Lower lobe of right lung (tissue), 2 donors: ENCODE measurements at regions not wholly inside any gene's neighbourhood (a gene's known extent, or its start where the extent isn't known, plus 50 kb on each side); places are given as distances from the start of the nearest gene placed in this dataset.

Experiments
- ATAC-seq, 2 donors: fragments of 200-7000 bp; cut with Tn5 transposase; one replicate each; pipeline ENCODE4 v1.9.1; 2020 to 2022; ENCODE audit warnings: mild to moderate bottlenecking in 2 of 2, moderate library complexity in 2 of 2
- DNase-seq: peaks from one replicate; pipeline ENCODE4 v3.0.0-alpha.2; 2020
- H3K27ac ChIP-seq: fragments of 200-600 bp; one replicate; pipeline ENCODE4 v1.8.0; 2022
- H3K27me3 ChIP-seq: fragments of 200-600 bp; one replicate; pipeline ENCODE4 v1.8.0; 2022; ENCODE audit warnings: low read depth
- H3K36me3 ChIP-seq: fragments of 200-600 bp; one replicate; pipeline ENCODE4 v1.8.0; 2022; ENCODE audit warnings: mild to moderate bottlenecking
- H3K4me1 ChIP-seq: fragments of 200-600 bp; one replicate; pipeline ENCODE4 v1.8.0; 2022
- H3K4me3 ChIP-seq: fragments of 200-600 bp; one replicate; pipeline ENCODE4 v1.8.0; 2022; ENCODE audit warnings: mild to moderate bottlenecking
- H3K9me3 ChIP-seq: fragments of 200-600 bp; one replicate; pipeline ENCODE4 v1.8.0; 2022
- CTCF ChIP-seq: fragments of 200-600 bp; IDR thresholded peaks from one replicate; pipeline ENCODE4 v1.8.0; 2022; ENCODE audit warnings: antibody characterized with exemption, mild to moderate bottlenecking
- intact Hi-C: fragments of 100-400 bp; cut with DNase I; formaldehyde crosslinking; loops from one replicate; pipeline ENCODE4 v1.11.0; 2022
- donor health status: DM: no; HTN: yes; CAD: no; lungs with severe emphysema.

GRCh38 chr15:39327005-39327730 lies 253.7 kb upstream of the THBS1 start:
- TF ChIP-seq CTCF = no peak
- Histone ChIP-seq H3K27ac (peak overlapping the region; percentile 54), H3K4me1 (no peaks in the 10 kb centered on the region), H3K9me3 (no peaks in the 10 kb centered on the region), H3K27me3 (no peaks in the 10 kb centered on the region), H3K4me3 (no peak overlapping the region), H3K36me3 (no peaks in the 10 kb centered on the region)
- DNase-seq (peak; percentile 48), ATAC-seq (peak; percentile 85 to 90)
- intact Hi-C loops = no loop called here

GRCh38 chr15:39330061-39330460 lies 250.8 kb upstream of the THBS1 start:
- DNase-seq = no peak
- H3K4me3 ChIP-seq = no peak overlapping the region
- no peaks in the 10 kb centered on the region for H3K36me3 ChIP-seq
- no peak overlapping the region for H3K27ac ChIP-seq
- H3K4me1 ChIP-seq = peaks cover 3% of the 10 kb centered on the region
- H3K27me3 ChIP-seq = no peaks in the 10 kb centered on the region
- no peak for TF ChIP-seq CTCF
- ATAC-seq = no peak
- no peaks in the 10 kb centered on the region for H3K9me3 ChIP-seq
- intact Hi-C loops = no loop called here

GRCh38 chr15:39331584-39331983 lies 249.3 kb upstream of the THBS1 start:
- H3K36me3 ChIP-seq = no peaks in the 10 kb centered on the region
- no peak overlapping the region for H3K27ac ChIP-seq
- no peak for ATAC-seq
- no peak for TF ChIP-seq CTCF
- H3K9me3 ChIP-seq = no peaks in the 10 kb centered on the region
- H3K4me3 ChIP-seq = no peak overlapping the region
- H3K4me1 ChIP-seq = peaks cover 14% of the 10 kb centered on the region
- intact Hi-C loops = no loop called here
- H3K27me3 ChIP-seq = no peaks in the 10 kb centered on the region
- no peak for DNase-seq

- ATAC-seq (no peak), DNase-seq (no peak)
- no peaks in the 10 kb centered on the region for H3K9me3 ChIP-seq
- intact Hi-C loops = no loop called here
- H3K4me3 ChIP-seq = no peak overlapping the region
- H3K27me3 ChIP-seq = no peaks in the 10 kb centered on the region
- H3K36me3 ChIP-seq = no peaks in the 10 kb centered on the region
- no peak for TF ChIP-seq CTCF
- H3K4me1 ChIP-seq = peaks cover 22% of the 10 kb centered on the region
- H3K27ac ChIP-seq = no peak overlapping the region
These were observed 248.0 kb upstream of the THBS1 start for GRCh38 chr15:39332846-39333245.

GRCh38 chr15:39333393-39333792 lies 247.5 kb upstream of the THBS1 start:
- Histone ChIP-seq H3K27ac (no peak overlapping the region), H3K36me3 (no peaks in the 10 kb centered on the region), H3K4me3 (no peak overlapping the region), H3K9me3 (no peaks in the 10 kb centered on the region), H3K4me1 (peaks cover 22% of the 10 kb centered on the region), H3K27me3 (no peaks in the 10 kb centered on the region)
- intact Hi-C loops = no loop called here
- ATAC-seq (no peak), DNase-seq (no peak)
- no peak for TF ChIP-seq CTCF
